Testis (tissue), 2 donors: ENCODE measurements at regions not wholly inside any gene's neighbourhood (a gene's known extent, or its start where the extent isn't known, plus 50 kb on each side); places are given as distances from the start of the nearest gene placed in this dataset.

Source experiments
- CTCF ChIP-seq, 3 experiments: fragments of 450-650 bp in 2 of 3; fragments of 200-600 bp in 1 of 3; sonication (generic) in 1 of 3; IDR thresholded peaks; one replicate each; pipeline ENCODE4 v1.5.1; 2016 to 2019; ENCODE audit warnings: antibody characterized with exemption in 3 of 3, mild to moderate bottlenecking in 2 of 3, moderate library complexity in 1 of 3
- POLR2A ChIP-seq: fragments of 450-650 bp; IDR thresholded peaks from one replicate; pipeline ENCODE4 v1.6.1; 2017; ENCODE audit warnings: antibody characterized with exemption, mild to moderate bottlenecking, moderate library complexity

- TF ChIP-seq POLR2A (no peak), CTCF (IDR thresholded peaks at IDR 0.05) (no peak)
These were observed 316.8 kb upstream of the CHRM2 start for GRCh38 chr7:136551618-136552017.
